ENCODE measurements at regions not wholly inside any gene's neighbourhood (a gene's known extent, or its start where the extent isn't known, plus 50 kb on each side); places are given as distances from the start of the nearest gene placed in this dataset.

DNA sequence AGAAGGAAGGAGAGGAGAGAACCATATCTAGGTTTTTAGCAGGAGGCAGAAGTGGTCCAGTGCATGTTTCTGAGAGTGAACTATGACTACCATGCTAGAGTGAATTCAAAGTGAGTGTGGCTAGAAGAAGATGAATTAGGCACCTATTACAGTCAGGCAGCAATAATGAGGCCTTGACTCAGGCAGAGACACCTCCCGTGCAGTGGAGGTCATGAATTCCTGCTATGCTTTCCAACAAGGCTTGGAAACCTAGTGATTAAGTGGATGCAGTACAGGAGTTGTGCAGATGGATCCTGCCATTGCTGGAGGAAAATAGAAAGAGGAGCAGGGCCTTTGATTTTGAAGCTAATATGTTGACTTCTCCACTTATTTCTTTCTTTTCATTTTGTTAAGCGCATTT, 581.5 kb downstream of the RWDD3 start:
- no peaks in the 10 kb centered on the region for H3K9me3 Mint-ChIP-seq
- no peak for DNase-seq
- H3K4me3 Mint-ChIP-seq = no peak overlapping the region
- ChIA-PET CTCF (no interaction called here), POLR2A (no interaction called here)
- no peaks in the 10 kb centered on the region for H3K27me3 Mint-ChIP-seq
- intact Hi-C loops (cut with micrococcal nuclease) = no loop called here
- H3K36me3 Mint-ChIP-seq (ENCODE audit: low read depth) = no peaks in the 10 kb centered on the region
- H3K4me1 Mint-ChIP-seq (ENCODE audit: low read depth) = no peaks in the 10 kb centered on the region
- no peak for ATAC-seq
- H3K27ac Mint-ChIP-seq = no peak overlapping the region
- TF ChIP-seq, protein P1, sequence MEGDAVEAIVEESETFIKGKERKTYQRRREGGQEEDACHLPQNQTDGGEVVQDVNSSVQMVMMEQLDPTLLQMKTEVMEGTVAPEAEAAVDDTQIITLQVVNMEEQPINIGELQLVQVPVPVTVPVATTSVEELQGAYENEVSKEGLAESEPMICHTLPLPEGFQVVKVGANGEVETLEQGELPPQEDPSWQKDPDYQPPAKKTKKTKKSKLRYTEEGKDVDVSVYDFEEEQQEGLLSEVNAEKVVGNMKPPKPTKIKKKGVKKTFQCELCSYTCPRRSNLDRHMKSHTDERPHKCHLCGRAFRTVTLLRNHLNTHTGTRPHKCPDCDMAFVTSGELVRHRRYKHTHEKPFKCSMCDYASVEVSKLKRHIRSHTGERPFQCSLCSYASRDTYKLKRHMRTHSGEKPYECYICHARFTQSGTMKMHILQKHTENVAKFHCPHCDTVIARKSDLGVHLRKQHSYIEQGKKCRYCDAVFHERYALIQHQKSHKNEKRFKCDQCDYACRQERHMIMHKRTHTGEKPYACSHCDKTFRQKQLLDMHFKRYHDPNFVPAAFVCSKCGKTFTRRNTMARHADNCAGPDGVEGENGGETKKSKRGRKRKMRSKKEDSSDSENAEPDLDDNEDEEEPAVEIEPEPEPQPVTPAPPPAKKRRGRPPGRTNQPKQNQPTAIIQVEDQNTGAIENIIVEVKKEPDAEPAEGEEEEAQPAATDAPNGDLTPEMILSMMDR (IDR thresholded peaks at IDR 0.05) = no peak

DNA sequence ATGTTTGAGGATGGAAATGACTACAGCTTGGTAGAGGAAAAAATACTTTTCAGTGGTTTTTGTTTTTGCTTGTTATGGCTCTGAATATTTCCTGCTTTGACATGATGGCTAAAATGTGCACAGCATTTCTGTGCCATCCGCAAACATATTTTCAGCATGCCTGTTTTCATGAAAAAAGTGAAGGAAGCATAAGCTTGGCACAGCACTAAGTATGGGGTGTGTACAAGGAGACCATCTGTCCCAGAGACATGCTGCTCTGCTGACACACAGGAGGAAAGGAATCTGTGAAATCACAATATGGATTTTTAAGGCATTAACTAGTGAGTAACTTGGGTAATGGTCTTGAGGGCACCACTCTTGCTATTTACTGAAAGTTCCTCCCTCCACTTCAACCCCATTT, 595.5 kb downstream of the RWDD3 start:
- intact Hi-C loops (cut with micrococcal nuclease) = no loop called here
- TF ChIP-seq, protein P1 (IDR thresholded peaks at IDR 0.05) = no peak
- Mint-ChIP-seq H3K4me1 (ENCODE audit: low read depth) (no peaks in the 10 kb centered on the region), H3K4me3 (no peak overlapping the region), H3K27me3 (no peaks in the 10 kb centered on the region), H3K36me3 (ENCODE audit: low read depth) (no peaks in the 10 kb centered on the region), H3K27ac (no peak overlapping the region), H3K9me3 (peaks cover 9% of the 10 kb centered on the region)
- POLR2A ChIA-PET = no interaction called here
- ATAC-seq (no peak), DNase-seq (no peak)
- CTCF ChIA-PET = no interaction called here

DNA sequence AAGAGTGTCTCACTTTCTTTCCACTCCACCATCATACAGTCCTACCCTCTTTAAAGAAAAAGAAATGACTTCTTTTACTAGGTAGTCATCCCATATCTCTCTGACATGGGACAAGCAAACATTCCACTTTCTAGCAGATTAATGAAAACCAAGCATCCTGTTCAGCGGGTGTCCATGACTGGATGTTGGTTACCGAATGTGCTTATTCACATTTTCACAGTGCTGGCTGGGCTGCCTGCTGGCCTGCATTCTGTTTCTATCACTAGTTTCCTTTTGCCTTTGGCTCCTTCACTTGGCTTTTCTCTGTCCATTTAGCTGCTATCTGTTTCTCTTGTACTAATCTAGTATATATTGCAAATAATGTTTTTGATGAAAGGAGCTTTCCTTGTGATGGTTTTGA, 598.4 kb downstream of the RWDD3 start:
- TF ChIP-seq, protein P1 (IDR thresholded peaks at IDR 0.05) = no peak
- Mint-ChIP-seq H3K4me1 (ENCODE audit: low read depth) (no peaks in the 10 kb centered on the region), H3K27me3 (no peaks in the 10 kb centered on the region), H3K27ac (no peak overlapping the region), H3K36me3 (ENCODE audit: low read depth) (no peaks in the 10 kb centered on the region), H3K4me3 (no peak overlapping the region), H3K9me3 (peaks cover 22% of the 10 kb centered on the region)
- intact Hi-C loops (cut with micrococcal nuclease) = no loop called here
- CTCF ChIA-PET = no interaction called here
- no peak for DNase-seq
- POLR2A ChIA-PET = no interaction called here
- ATAC-seq = no peak

DNA sequence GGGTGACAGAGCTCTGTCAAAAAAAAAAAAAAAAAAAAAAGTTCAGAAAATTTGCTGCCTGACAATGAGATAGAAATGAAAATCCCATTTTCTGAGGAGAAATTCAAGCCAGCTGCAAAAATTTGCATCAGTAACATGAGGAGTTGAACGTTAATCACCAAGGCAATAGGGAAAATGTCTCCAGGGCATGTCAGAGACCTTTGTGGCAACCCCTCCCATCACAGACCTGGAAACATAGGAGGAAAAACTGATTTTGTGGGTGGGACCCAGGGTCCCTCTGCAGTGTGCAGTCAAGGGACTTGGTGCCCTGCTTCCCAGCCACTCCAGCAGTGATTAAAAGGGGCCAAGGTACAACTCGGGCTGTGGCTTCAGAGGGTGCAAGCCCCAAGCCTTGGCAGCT, 615.4 kb downstream of the RWDD3 start:
- Mint-ChIP-seq H3K27me3 (no peaks in the 10 kb centered on the region), H3K36me3 (ENCODE audit: low read depth) (no peaks in the 10 kb centered on the region), H3K4me1 (ENCODE audit: low read depth) (no peaks in the 10 kb centered on the region), H3K9me3 (peaks cover 8% of the 10 kb centered on the region), H3K4me3 (no peak overlapping the region), H3K27ac (no peak overlapping the region)
- intact Hi-C loops (cut with micrococcal nuclease) = no loop called here
- DNase-seq (no peak), ATAC-seq (no peak)
- ChIA-PET CTCF (no interaction called here), POLR2A (no interaction called here)
- TF ChIP-seq, protein P1 (IDR thresholded peaks at IDR 0.05) = no peak

DNA sequence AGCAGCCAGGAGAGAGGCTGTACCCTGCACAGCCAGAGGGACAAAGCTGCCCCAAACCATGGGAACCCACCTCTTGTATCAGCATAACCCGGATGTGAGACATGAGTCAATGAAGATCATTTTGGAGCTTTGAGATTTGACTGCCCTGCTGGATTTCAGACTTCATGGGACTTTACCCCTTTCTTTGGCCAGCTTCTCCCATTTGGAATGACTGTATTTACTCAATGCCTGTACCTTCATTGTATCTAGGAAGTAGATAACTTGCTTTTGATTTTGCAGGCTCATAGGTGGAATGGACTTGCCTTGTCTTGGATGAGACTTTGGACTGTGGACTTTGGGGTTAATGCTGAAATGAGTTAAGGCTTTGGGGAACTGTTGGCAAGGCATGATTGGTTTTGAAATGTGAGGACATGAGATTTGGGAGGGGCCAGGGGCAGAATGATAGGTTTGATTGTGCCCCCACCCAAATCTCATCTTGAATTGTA, 616.2 kb downstream of the RWDD3 start:
- ATAC-seq (no peak), DNase-seq (no peak)
- Mint-ChIP-seq H3K27me3 (no peaks in the 10 kb centered on the region), H3K27ac (no peak overlapping the region), H3K4me3 (no peak overlapping the region), H3K36me3 (ENCODE audit: low read depth) (no peaks in the 10 kb centered on the region), H3K9me3 (peaks cover 8% of the 10 kb centered on the region), H3K4me1 (ENCODE audit: low read depth) (no peaks in the 10 kb centered on the region)
- POLR2A ChIA-PET = no interaction called here
- CTCF ChIA-PET = no interaction called here
- intact Hi-C loops (cut with micrococcal nuclease) = no loop called here
- TF ChIP-seq, protein P1 (IDR thresholded peaks at IDR 0.05) = no peak

Measured in activated CD8-positive, alpha-beta T cell treated with anti-CD3 and anti-CD28 coated beads for 36 hours (primary cell).